ENCODE measurements at regions not wholly inside any gene's neighbourhood (a gene's known extent, or its start where the extent isn't known, plus 50 kb on each side); places are given as distances from the start of the nearest gene placed in this dataset.
A peak's percentile ranks its signal among the peaks of the same experiment; 100 is the strongest.

- TF ChIP-seq CTCF (IDR thresholded peaks at IDR 0.05), result no peak
- Histone ChIP-seq H3K4me1 (peaks cover 0 to 13% (median 0%) of the 10 kb centered on the region in 9 donors), H3K9me3 (no peaks in the 10 kb centered on the region), H3K27ac (no peak overlapping the region), H3K36me3 (no peaks in the 10 kb centered on the region), H3K27me3 (peaks cover 0 to 8% (median 0%) of the 10 kb centered on the region in 7 donors), H3K4me3 (no peak overlapping the region)
- DNase-seq (no peak), ATAC-seq (no peak)
- 45 to 49% methylated on average over 4 of the region's 4 CpGs for WGBS, 2 donors
- intact Hi-C loops (cut with DNase I), result no loop called here
Measured at GRCh38 chr1:244221991-244222390, 170.9 kb downstream of the ZBTB18 start.

GRCh38 chr1:244224487-244225430, 173.7 kb downstream of the ZBTB18 start:
- no peak for TF ChIP-seq CTCF (IDR thresholded peaks at IDR 0.05)
- Histone ChIP-seq H3K27me3 (peaks cover 0 to 8% (median 0%) of the 10 kb centered on the region in 7 donors), H3K4me1 (peaks cover 0 to 13% (median 0%) of the 10 kb centered on the region in 9 donors), H3K27ac (peak overlapping the region in 3 of 10 donors; percentile 13 to 93 (median 15)), H3K36me3 (no peaks in the 10 kb centered on the region), H3K4me3 (peak overlapping the region in 1 of 10 donors; percentile 45), H3K9me3 (no peaks in the 10 kb centered on the region)
- peak in 1 of 2 donors; percentile 44 for DNase-seq
- intact Hi-C loops (cut with DNase I), result no loop called here
- WGBS, 2 donors, result 81 to 86% methylated on average over 11 of the region's 11 CpGs
- ATAC-seq, result peak in 5 of 8 donors; percentile 49 to 65 (median 55)

GRCh38 chr1:244226435-244226834, 175.4 kb downstream of the ZBTB18 start:
- 88 to 93% methylated on average over 3 of the region's 3 CpGs for WGBS, 2 donors

DNA sequence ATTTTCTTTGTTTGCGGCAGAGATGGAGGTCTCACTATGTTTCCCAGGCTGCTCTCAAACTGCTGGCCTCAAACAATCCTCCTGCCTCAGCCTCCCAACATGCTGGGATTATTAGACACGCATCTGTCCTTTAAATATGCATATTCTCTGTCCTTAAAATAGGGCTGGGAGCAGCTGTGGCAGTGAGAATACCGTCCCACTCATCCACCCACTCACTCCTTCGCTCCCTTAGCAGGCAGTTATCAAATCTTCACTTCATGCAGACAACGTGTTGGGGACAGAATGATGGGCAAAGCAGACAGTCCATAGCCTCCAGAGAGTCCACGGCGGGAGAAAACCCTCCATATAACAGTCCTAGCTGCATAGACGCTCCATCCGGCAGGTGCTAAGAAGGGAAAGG, 179.4 kb downstream of the ZBTB18 start:
- intact Hi-C loops (cut with DNase I), result no loop called here
- Histone ChIP-seq H3K4me1 (peaks cover 0 to 7% (median 0%) of the 10 kb centered on the region in 9 donors), H3K36me3 (no peaks in the 10 kb centered on the region), H3K9me3 (no peaks in the 10 kb centered on the region), H3K27ac (no peak overlapping the region), H3K4me3 (no peak overlapping the region), H3K27me3 (peaks cover 0 to 35% (median 3%) of the 10 kb centered on the region in 7 donors)
- no peak for TF ChIP-seq CTCF (IDR thresholded peaks at IDR 0.05)
- DNase-seq (no peak), ATAC-seq (no peak)
- WGBS, 2 donors, result 73 to 84% methylated on average over 9 of the region's 9 CpGs

More at GRCh38 chr1:244226435-244226834, 175.4 kb downstream of the ZBTB18 start:
- Histone ChIP-seq H3K36me3 (no peaks in the 10 kb centered on the region), H3K9me3 (no peaks in the 10 kb centered on the region), H3K27me3 (peaks cover 0 to 22% (median 0%) of the 10 kb centered on the region in 7 donors), H3K4me1 (peaks cover 0 to 20% (median 0%) of the 10 kb centered on the region in 9 donors), H3K4me3 (no peak overlapping the region), H3K27ac (no peak overlapping the region)
- intact Hi-C loops (cut with DNase I), result no loop called here
- TF ChIP-seq CTCF (IDR thresholded peaks at IDR 0.05), result no peak
- ATAC-seq, result no peak
- DNase-seq, result no peak
